IMR-90 (cell line): ENCODE measurements at regions not wholly inside any gene's neighbourhood (a gene's known extent, or its start where the extent isn't known, plus 50 kb on each side); places are given as distances from the start of the nearest gene placed in this dataset.

ENCODE experiments used
- ATAC-seq: fragments of 200-7000 bp; cut with Tn5 transposase; 2 replicates; pipeline ENCODE4 v1.9.1; 2020; ENCODE audit warnings: low read depth, mild to moderate bottlenecking, moderate library complexity
- BruUV-seq: library from RNA; stranded (reverse); fragments of 400-500 nt; replicated peaks from 2 replicates; lab custom pipeline; 2021; lab: Mats Ljungman, UMichigan
- CTCF ChIA-PET: fragments of 300-600 bp; formaldehyde crosslinking; extraction: SDS; loops from one replicate; lab custom pipeline; 2021; ENCODE audit warnings: antibody characterized with exemption; lab: Yijun Ruan, JAX
- POLR2A ChIA-PET: fragments of 300-600 bp; sonication (Branson Sonifier 250); formaldehyde crosslinking; loops from one replicate; lab custom pipeline; 2022; ENCODE audit warnings: antibody characterized with exemption; ENCODE audit not compliant: unreplicated experiment; lab: Charles Lee
- DNase-seq: peaks from one replicate; pipeline ENCODE4 v3.0.0; 2013
- H2AFZ ChIP-seq: replicated peaks from 2 replicates; pipeline ENCODE3; 2013; ENCODE audit warnings: low read length, mild to moderate bottlenecking; ENCODE audit not compliant: poor library complexity
- H2AK5ac ChIP-seq: 2 replicates; pipeline ENCODE4 v1.6.1; 2013; ENCODE audit warnings: low read depth, low read length, inconsistent platforms
- H2AK9ac ChIP-seq: replicated peaks from 2 replicates; pipeline ENCODE3; 2013; ENCODE audit warnings: mild to moderate bottlenecking, low read depth, low read length, moderate library complexity; ENCODE audit not compliant: poor library complexity
- H2BK120ac ChIP-seq: 2 replicates; pipeline ENCODE4 v1.6.1; 2013; ENCODE audit warnings: low read depth, low read length, inconsistent platforms
- H2BK15ac ChIP-seq: 3 replicates; pipeline ENCODE4 v1.6.1; 2013; ENCODE audit warnings: low read depth, low read length, inconsistent platforms
- H2BK20ac ChIP-seq: 2 replicates; pipeline ENCODE4 v1.6.1; 2013; ENCODE audit warnings: low read depth, mild to moderate bottlenecking, inconsistent platforms, low read length, moderate library complexity
- H2BK5ac ChIP-seq: 2 replicates; pipeline ENCODE4 v1.6.1; 2013; ENCODE audit warnings: mild to moderate bottlenecking, low read depth, low read length, inconsistent platforms; ENCODE audit not compliant: poor library complexity, severe bottlenecking
- H3K14ac ChIP-seq: replicated peaks from 2 replicates; pipeline ENCODE4 v1.6.1; 2013; ENCODE audit warnings: low read depth, low read length, inconsistent platforms
- H3K18ac ChIP-seq: 2 replicates; pipeline ENCODE4 v1.6.1; 2013; ENCODE audit warnings: low read depth, low read length, control low read depth
- H3K23ac ChIP-seq: 2 replicates; pipeline ENCODE4 v1.6.1; 2013; ENCODE audit warnings: low read depth, low read length, inconsistent platforms
- H3K27ac ChIP-seq: 2 replicates; pipeline ENCODE4 v1.5.1; 2013; ENCODE audit warnings: mild to moderate bottlenecking, control low read depth, low read length; ENCODE audit not compliant: insufficient read depth
- H3K27me3 ChIP-seq: 2 replicates; pipeline ENCODE4 v1.6.1; 2013; ENCODE audit warnings: low read length; ENCODE audit not compliant: control insufficient read depth, insufficient read depth
- H3K36me3 ChIP-seq: 2 replicates; pipeline ENCODE4 v1.6.1; 2013; ENCODE audit warnings: low read length, mixed read lengths; ENCODE audit not compliant: control insufficient read depth, insufficient read depth
- H3K4ac ChIP-seq: 2 replicates; pipeline ENCODE4 v1.6.1; 2013; ENCODE audit warnings: low read depth, low read length, inconsistent platforms
- H3K4me1 ChIP-seq: 2 replicates; pipeline ENCODE4 v1.6.1; 2013; ENCODE audit warnings: low read length, mixed read lengths; ENCODE audit not compliant: control insufficient read depth, insufficient read depth
- H3K4me2 ChIP-seq: 2 replicates; pipeline ENCODE4 v1.6.1; 2013; ENCODE audit warnings: low read depth, mild to moderate bottlenecking, control low read depth, low read length, moderate library complexity
- H3K4me3 ChIP-seq: 2 replicates; pipeline ENCODE4 v1.5.1; 2013; ENCODE audit warnings: low read depth, mild to moderate bottlenecking, control low read depth, low read length, moderate library complexity; ENCODE audit not compliant: insufficient read depth
- H3K56ac ChIP-seq: 2 replicates; pipeline ENCODE4 v1.6.1; 2013; ENCODE audit warnings: low read length, inconsistent platforms; ENCODE audit not compliant: insufficient read depth; ENCODE audit errors: extremely low read depth
- H3K79me1 ChIP-seq, 2 experiments: 2 replicates each; pipeline ENCODE4 v1.6.1; 2013; ENCODE audit warnings: low read length in 2 of 2, inconsistent platforms in 1 of 2, low read depth in 1 of 2
- H3K9ac ChIP-seq: 2 replicates; pipeline ENCODE4 v1.6.1; 2013; ENCODE audit warnings: low read depth, low read length, control low read depth
- H3K9me1 ChIP-seq: 2 replicates; pipeline ENCODE4 v1.6.1; 2013; ENCODE audit warnings: low read length, inconsistent platforms; ENCODE audit not compliant: insufficient read depth
- H3K9me3 ChIP-seq: 2 replicates; pipeline ENCODE4 v1.6.1; 2013; ENCODE audit warnings: low read length; ENCODE audit not compliant: control insufficient read depth, insufficient read depth
- H4K20me1 ChIP-seq: 2 replicates; pipeline ENCODE4 v1.6.1; 2013; ENCODE audit warnings: low read length, inconsistent platforms; ENCODE audit not compliant: insufficient read depth
- H4K5ac ChIP-seq: 2 replicates; pipeline ENCODE4 v1.6.1; 2013; ENCODE audit warnings: mild to moderate bottlenecking, low read depth, low read length, control low read depth
- H4K8ac ChIP-seq, 2 experiments: 2 replicates each; pipeline ENCODE4 v1.6.1; 2013; ENCODE audit warnings: low read depth in 2 of 2, low read length in 2 of 2, control low read depth in 1 of 2, inconsistent platforms in 1 of 2
- H4K91ac ChIP-seq: 2 replicates; pipeline ENCODE4 v1.6.1; 2013; ENCODE audit warnings: low read depth, low read length, inconsistent platforms; ENCODE audit not compliant: insufficient read depth
- BHLHE40 ChIP-seq: fragments of 150-350 bp; IDR thresholded peaks from 2 replicates; pipeline ENCODE4 v1.6.1; 2016; ENCODE audit warnings: mild to moderate bottlenecking, low read depth, low read length
- CEBPB ChIP-seq: IDR thresholded peaks from 2 replicates; pipeline ENCODE4 v1.6.1; 2012; ENCODE audit warnings: low read depth, low read length, improper control_type of control experiment
- CHD1 ChIP-seq: IDR thresholded peaks from 2 replicates; pipeline ENCODE4 v1.6.1; 2012; ENCODE audit warnings: low read depth, low read length, improper control_type of control experiment
- FOS ChIP-seq: fragments of 150-350 bp; IDR thresholded peaks from 2 replicates; pipeline ENCODE4 v1.6.1; 2016; ENCODE audit warnings: low read depth, low read length
- MAFK ChIP-seq: IDR thresholded peaks from 2 replicates; pipeline ENCODE4 v1.6.1; 2012; ENCODE audit warnings: low read depth, low read length, improper control_type of control experiment
- MAZ ChIP-seq: IDR thresholded peaks from 2 replicates; pipeline ENCODE4 v1.6.1; 2012; ENCODE audit warnings: low read depth, mild to moderate bottlenecking, low read length, improper control_type of control experiment, moderate library complexity, borderline replicate concordance
- MXI1 ChIP-seq: IDR thresholded peaks from 2 replicates; pipeline ENCODE4 v1.6.1; 2012; ENCODE audit warnings: low read depth, mild to moderate bottlenecking, low read length, moderate library complexity, borderline replicate concordance
- NFE2L2 ChIP-seq: fragments of 150-350 bp; IDR thresholded peaks from 2 replicates; pipeline ENCODE4 v1.6.1; 2016; ENCODE audit warnings: low read depth, mild to moderate bottlenecking, low read length
- POLR2A ChIP-seq: IDR thresholded peaks from 2 replicates; pipeline ENCODE4 v1.6.1; 2012; ENCODE audit warnings: mild to moderate bottlenecking, low read depth, low read length
- RAD21 ChIP-seq: IDR thresholded peaks from 2 replicates; pipeline ENCODE4 v1.6.1; 2012; ENCODE audit warnings: low read length, improper control_type of control experiment
- RCOR1 ChIP-seq: IDR thresholded peaks from 2 replicates; pipeline ENCODE4 v1.6.1; 2012; ENCODE audit warnings: mild to moderate bottlenecking, low read length, improper control_type of control experiment; ENCODE audit not compliant: insufficient replicate concordance
- RFX5 ChIP-seq: IDR thresholded peaks from 2 replicates; pipeline ENCODE4 v1.8.0; 2012; ENCODE audit warnings: low read depth, mild to moderate bottlenecking, low read length, moderate library complexity
- SMC3 ChIP-seq: fragments of 150-350 bp; IDR thresholded peaks from 2 replicates; pipeline ENCODE4 v1.6.1; 2016; ENCODE audit warnings: low read depth, mild to moderate bottlenecking, antibody characterized with exemption, low read length, moderate library complexity
- USF2 ChIP-seq: fragments of 150-350 bp; IDR thresholded peaks from 2 replicates; pipeline ENCODE4 v1.6.1; 2017; ENCODE audit warnings: mild to moderate bottlenecking, antibody characterized with exemption, low read length, low read depth
- WGBS, 2 experiments: methylation state at CpG; one replicate each; pipeline versions ENCODE4 v1.1.5 to v1.1.7; 2013; ENCODE audit warnings: missing lambda C conversion rate in 2 of 2; ENCODE audit not compliant: insufficient read length in 1 of 2; ENCODE audit errors: extremely low coverage in 2 of 2; 5-methylcytosine and 5-hydroxymethylcytosine counted together
- dilution Hi-C: fragments of 300-500 bp; cut with HindIII; formaldehyde crosslinking; loops from one replicate; pipeline ENCODE4 v1.14.3; 2018; ENCODE audit warnings: low sequenced_read_pairs; ENCODE audit not compliant: unreplicated experiment
- in situ Hi-C: fragments of 300-500 bp; cut with MboI; formaldehyde crosslinking; loops from 3 replicates; pipeline ENCODE4 v1.14.3; 2019; ENCODE audit warnings: low sequenced_read_pairs, inconsistent platforms, mixed read lengths
- intact Hi-C: fragments of 100-400 bp; cut with micrococcal nuclease; formaldehyde crosslinking; loops from 2 replicates; pipeline ENCODE4 v1.10.0; 2022
- TF ChIP-seq, protein P1 (sequence below): conservative IDR thresholded peaks from 2 replicates; pipeline ENCODE4 v1.5.1; 2012; ENCODE audit warnings: mild to moderate bottlenecking, low read depth, low read length, improper control_type of control experiment
- TF ChIP-seq, protein P2 (sequence below): fragments of 150-350 bp; IDR thresholded peaks from 2 replicates; pipeline ENCODE4 v1.6.1; 2016; ENCODE audit warnings: low read depth, mild to moderate bottlenecking, low read length, moderate library complexity, borderline replicate concordance

DNA sequence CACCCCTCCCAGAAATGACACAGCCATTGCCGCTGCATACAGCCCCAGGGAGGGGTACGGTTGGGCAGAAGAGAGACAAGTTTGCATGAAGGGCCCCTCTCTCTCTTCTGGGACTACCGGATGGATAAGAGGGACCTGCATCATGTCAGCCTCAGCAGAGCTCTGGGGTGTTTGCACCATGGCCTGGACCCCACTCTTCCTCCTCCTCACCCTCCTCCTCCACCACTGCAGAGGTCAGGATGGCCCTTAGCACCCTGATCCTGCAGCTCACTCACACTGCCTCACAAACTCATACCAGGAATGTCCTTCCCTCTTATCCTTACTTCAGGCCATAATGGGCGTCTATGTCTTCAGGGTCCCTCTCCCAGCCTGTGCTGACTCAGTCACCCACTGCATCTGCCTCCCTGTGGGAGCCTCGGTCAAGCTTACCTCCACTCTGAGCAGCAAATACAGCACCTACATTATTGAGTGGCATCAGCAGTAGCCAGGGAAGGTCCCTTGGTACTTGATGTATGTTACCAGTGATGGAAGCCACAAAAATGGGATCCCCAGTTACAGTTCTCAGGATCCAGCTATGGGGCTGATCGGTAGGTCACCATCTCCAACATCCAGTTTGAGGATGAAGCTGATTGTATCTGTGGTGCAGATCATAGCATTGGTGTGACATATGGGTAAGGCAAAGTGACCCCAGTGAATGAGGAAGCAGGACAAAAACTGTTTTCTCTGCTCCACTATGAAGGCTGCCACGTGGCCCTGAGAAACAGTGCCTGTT is 62.2 kb upstream of the VPREB1 start:
- H3K9me3 ChIP-seq, result no peaks in the 10 kb centered on the region
- no CpG with 5 or more reads among the region's 7 CpGs for WGBS, 2 experiments
- H3K4me1 ChIP-seq, result no peaks in the 10 kb centered on the region
- no peak overlapping the region for H3K14ac ChIP-seq
- no peak overlapping the region for H2BK15ac ChIP-seq
- no peak overlapping the region for H2AFZ ChIP-seq
- BruUV-seq, result no TSS peak
- no peak overlapping the region for H3K4me3 ChIP-seq
- no peaks in the 10 kb centered on the region for H3K36me3 ChIP-seq
- H4K5ac ChIP-seq, result no peak overlapping the region
- CTCF ChIA-PET, result no interaction called here
- no peak overlapping the region for H2AK5ac ChIP-seq
- H2BK20ac ChIP-seq, result no peak overlapping the region
- no peaks in the 10 kb centered on the region for H3K9me1 ChIP-seq
- H2AK9ac ChIP-seq, result no peak overlapping the region
- no peak overlapping the region for H3K4ac ChIP-seq
- in situ Hi-C loops (no loop called here), dilution Hi-C loops (no loop called here), intact Hi-C loops (no loop called here)
- H3K56ac ChIP-seq, result no peak overlapping the region
- no peak overlapping the region for H3K18ac ChIP-seq
- H4K91ac ChIP-seq, result no peak overlapping the region
- no peak overlapping the region for H2BK5ac ChIP-seq
- no peak overlapping the region for H2BK120ac ChIP-seq
- H3K23ac ChIP-seq, result no peak overlapping the region
- no peak overlapping the region for H4K8ac ChIP-seq
- H3K27ac ChIP-seq, result no peak overlapping the region
- H3K27me3 ChIP-seq, result peaks cover 51% of the 10 kb centered on the region
- H4K20me1 ChIP-seq, result no peaks in the 10 kb centered on the region
- TF ChIP-seq, protein P1, sequence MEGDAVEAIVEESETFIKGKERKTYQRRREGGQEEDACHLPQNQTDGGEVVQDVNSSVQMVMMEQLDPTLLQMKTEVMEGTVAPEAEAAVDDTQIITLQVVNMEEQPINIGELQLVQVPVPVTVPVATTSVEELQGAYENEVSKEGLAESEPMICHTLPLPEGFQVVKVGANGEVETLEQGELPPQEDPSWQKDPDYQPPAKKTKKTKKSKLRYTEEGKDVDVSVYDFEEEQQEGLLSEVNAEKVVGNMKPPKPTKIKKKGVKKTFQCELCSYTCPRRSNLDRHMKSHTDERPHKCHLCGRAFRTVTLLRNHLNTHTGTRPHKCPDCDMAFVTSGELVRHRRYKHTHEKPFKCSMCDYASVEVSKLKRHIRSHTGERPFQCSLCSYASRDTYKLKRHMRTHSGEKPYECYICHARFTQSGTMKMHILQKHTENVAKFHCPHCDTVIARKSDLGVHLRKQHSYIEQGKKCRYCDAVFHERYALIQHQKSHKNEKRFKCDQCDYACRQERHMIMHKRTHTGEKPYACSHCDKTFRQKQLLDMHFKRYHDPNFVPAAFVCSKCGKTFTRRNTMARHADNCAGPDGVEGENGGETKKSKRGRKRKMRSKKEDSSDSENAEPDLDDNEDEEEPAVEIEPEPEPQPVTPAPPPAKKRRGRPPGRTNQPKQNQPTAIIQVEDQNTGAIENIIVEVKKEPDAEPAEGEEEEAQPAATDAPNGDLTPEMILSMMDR, result no peak
- no peak for TF ChIP-seq CEBPB
- TF ChIP-seq RCOR1, result no peak
- TF ChIP-seq, protein P2, sequence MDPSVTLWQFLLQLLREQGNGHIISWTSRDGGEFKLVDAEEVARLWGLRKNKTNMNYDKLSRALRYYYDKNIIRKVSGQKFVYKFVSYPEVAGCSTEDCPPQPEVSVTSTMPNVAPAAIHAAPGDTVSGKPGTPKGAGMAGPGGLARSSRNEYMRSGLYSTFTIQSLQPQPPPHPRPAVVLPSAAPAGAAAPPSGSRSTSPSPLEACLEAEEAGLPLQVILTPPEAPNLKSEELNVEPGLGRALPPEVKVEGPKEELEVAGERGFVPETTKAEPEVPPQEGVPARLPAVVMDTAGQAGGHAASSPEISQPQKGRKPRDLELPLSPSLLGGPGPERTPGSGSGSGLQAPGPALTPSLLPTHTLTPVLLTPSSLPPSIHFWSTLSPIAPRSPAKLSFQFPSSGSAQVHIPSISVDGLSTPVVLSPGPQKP, result no peak
- TF ChIP-seq BHLHE40, result no peak
- TF ChIP-seq USF2, result no peak
- no peak for TF ChIP-seq RFX5
- TF ChIP-seq POLR2A, result no peak
- TF ChIP-seq MXI1, result no peak
- TF ChIP-seq FOS, result no peak
- TF ChIP-seq MAZ, result no peak
- TF ChIP-seq RAD21, result no peak
- TF ChIP-seq MAFK, result no peak
- no peak for TF ChIP-seq SMC3
- TF ChIP-seq CHD1, result no peak
- TF ChIP-seq NFE2L2, result no peak
- POLR2A ChIA-PET, result no interaction called here
- H3K4me2 ChIP-seq, result no peak overlapping the region
- no peaks in the 10 kb centered on the region for H3K79me1 ChIP-seq
- no peak overlapping the region for H3K9ac ChIP-seq
- ATAC-seq, result no peak
- no peak for DNase-seq
